ENCODE measurements at regions not wholly inside any gene's neighbourhood (a gene's known extent, or its start where the extent isn't known, plus 50 kb on each side); places are given as distances from the start of the nearest gene placed in this dataset.

DNA sequence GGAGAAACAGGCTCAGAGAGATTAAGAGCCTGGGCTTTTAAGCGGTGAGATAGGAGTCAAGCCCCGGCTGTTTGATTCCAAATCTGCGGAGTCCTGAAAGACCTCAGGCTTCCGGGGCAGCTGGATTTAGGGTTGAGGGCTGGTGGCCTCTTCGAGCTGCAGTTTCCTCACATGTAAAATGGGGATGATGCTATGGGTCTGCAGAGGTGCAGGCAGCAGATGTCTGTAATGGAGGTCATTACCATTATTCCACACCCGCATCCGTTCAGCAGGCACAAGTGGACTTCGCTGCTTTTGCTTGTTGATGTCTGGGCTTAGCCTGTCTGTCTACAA, 175.6 kb upstream of the HS6ST1 start:
- no peak for DNase-seq (ENCODE audit: low spot score)

DNA sequence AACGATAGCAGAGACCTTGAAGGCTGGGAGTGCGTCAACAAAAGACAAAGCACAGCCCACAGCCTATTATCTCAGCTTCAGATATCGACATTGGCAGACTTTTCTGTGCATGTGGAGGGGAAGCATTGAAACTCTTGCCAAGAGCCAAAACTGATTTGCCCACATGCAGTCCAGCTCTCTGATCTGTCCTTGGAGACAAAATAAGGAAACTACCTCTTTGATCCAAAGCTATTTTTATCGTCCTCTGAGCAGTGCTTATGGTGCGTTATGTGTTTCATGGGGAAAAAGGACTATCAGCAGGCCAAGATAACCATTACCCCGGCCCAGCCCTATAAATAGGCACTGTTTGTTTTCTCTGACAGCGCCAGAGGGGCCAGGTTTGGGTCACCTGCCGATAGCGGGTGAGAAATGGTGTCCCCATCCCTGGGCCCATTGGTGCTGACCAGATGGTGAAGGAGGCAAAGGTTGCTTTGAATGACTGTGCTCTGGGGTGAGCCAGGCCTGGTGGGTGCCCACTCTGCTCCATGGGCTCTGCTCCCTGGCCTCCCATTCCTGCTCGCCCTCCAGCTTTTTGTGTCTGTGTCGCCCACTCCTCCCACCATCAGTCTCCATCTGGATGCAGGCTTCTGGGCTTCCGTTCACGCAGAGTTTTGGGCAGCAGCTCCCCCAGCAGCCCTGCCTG, 176.1 kb upstream of the HS6ST1 start:
- DNase-seq (ENCODE audit: low spot score): no peak

- no peak for DNase-seq (ENCODE audit: low spot score)
These were observed 177.4 kb upstream of the HS6ST1 start for GRCh38 chr2:128495996-128496547.

GRCh38 chr2:128496700-128497099, 178.0 kb upstream of the HS6ST1 start:
- no peak for DNase-seq (ENCODE audit: low spot score)

DNA sequence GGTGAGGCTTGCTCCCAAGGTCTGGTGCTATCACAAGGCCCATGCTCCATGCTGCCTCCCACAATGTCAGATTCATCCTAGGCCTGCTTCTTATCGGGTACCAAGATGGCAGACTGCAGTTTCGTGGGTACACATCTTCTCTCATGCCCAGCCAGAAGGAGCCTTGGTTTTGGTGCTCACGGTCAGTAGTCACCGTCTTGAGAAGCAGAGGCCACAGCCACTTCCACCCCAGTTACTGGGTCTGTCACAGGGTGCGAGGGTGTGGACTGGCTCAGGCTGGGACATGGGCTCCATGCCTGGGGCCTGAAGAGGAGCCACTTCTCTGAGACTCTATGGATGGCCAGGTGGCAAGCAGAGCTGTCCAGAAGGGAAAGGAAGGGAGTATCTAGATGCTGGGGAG, 178.8 kb upstream of the HS6ST1 start:
- no peak for DNase-seq (ENCODE audit: low spot score)

- no peak for DNase-seq (ENCODE audit: low spot score)
These were observed 179.4 kb upstream of the HS6ST1 start for GRCh38 chr2:128498086-128498485.

- no peak for DNase-seq (ENCODE audit: low spot score)
These were observed 179.9 kb upstream of the HS6ST1 start for GRCh38 chr2:128498589-128498988.

GRCh38 chr2:128499367-128500137, 180.9 kb upstream of the HS6ST1 start:
- DNase-seq (ENCODE audit: low spot score): no peak

- no peak for DNase-seq (ENCODE audit: low spot score)
These were observed 181.6 kb upstream of the HS6ST1 start for GRCh38 chr2:128500138-128500800.

GRCh38 chr2:128501006-128501690, 182.5 kb upstream of the HS6ST1 start:
- no peak for DNase-seq (ENCODE audit: low spot score)

GRCh38 chr2:128501700-128502099, 183.0 kb upstream of the HS6ST1 start:
- DNase-seq (ENCODE audit: low spot score): no peak

DNA sequence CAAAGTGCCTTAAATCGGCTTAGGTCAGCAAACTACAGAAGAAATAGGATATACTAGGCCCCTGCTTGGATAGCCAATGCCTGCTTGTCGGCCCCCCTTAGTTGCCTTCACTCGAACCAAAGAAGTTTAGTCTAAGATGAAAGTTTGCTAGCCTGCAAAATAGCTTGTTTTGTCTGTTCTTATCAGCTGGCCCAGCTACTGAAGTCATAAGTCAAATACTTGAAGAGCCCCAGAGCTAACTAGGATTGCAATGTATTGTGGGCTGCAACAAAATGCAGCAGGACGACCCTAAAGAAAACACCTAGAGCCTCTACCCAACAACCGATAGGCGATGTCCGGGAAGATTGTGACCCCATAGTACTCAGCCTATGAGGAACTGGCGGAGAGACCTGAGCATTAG, 183.5 kb upstream of the HS6ST1 start:
- no peak for DNase-seq (ENCODE audit: low spot score)

DNA sequence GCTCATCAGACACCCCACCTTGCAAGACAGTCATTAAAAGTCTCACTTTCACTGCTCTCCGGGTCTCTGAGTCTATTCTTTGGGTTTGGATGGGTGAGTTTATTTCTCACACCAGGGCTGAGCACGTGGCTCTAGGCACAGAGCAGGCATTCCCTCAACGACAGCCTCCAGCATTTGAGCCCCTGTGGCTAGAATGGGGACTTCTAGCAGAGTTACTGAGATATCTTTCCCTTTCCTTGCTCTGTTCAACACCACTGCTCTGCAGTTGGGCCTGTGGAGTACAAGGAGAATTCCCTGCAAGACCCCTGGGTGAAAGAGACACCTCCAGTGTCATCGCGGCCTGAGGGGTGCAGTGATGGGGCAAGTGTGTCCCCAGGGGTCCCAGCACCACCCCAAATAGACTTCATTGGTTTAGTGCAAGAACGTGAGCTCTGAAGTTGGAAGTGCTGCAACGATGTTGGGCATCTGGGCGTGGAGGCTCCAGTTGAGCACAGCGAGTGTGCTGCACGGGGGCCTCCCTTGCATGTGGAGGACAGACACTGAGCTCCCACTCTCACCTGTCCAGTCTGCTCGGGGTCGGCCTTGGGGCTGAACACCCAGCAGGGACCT, 184.1 kb upstream of the HS6ST1 start:
- no peak for DNase-seq (ENCODE audit: low spot score)

DNA sequence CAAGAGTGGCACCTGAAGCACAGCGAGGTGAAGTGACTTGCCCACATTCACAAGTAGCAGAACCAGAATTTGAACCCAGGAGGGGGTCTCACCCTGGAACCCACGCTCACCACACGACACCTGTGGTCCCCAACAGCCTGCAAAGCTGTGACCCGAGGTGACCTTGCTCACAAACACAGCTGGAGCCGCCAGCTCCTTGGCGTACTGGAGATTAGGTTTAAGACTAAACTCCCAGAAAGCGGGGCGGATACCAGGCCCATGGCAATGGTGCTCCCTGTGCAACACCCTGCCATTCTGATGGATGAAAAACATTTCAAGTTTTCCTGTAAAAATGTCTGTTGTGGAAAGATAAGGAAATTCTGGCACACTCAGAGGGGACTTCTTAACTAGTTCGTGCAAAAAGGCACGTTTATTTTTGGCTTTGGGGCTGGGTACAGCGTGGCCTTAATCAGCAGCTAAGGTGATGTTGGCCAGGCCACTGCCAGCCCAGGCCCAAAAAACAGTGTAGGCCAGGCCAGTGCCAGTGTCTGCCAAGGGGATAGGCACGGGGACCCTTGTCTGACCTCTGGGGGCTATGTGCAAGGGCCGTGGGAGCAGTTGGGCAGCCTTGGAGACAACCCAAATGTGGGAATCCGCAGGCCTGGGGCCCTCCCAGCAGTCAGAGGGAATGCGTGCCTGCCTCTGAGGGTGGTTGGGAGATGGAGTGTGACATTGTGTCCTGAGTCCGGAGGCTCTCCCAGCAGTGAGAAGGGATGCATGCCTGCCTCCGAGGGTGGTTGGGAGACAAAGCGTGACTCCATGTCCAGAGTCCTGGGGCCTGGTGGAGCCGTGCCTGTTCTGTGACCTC, 185.0 kb upstream of the HS6ST1 start:
- no peak for DNase-seq (ENCODE audit: low spot score)

DNA sequence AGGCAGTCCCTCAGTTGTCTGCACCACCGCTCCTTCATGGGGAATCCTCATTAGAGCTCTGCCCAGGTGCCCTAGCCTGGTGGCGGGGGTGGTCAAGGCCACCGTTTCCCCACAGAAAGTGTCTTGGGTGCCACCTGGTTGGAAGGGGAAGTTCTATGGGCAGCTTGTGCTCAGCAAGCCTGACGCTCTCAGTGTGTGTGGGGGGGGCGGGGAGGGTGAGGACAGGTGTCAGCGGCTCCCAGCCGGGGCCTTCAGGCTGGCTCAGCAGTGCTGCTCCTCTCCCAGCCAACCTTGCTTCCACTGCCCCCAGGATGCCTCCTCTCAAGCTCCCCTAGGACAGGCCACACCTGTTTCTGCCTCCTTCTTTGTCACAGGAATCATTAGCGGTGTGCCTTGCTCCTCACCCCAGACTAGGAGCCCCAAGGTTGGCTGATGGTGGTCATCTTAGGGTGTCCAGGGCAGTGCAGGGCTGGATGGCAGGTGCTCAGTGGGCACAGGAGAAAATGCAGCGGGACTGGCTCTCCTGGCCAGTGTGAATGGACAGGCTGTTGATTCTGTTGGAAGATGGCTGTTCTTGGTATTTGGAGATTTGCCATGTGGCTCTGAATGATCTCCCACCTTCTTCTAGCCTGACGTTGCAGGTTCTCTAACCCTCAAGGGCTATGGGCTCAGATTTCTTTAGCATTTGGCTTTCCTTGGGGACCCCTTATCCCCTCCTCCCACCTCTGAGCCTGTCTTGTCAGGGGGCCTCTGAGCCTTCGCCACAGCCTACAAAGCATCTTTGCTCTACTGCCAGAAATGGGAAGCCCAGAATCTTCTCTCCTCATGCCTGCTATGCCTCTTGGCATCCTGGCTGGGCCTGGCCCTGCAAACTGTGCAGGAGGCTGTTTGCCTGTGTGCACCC, 185.8 kb upstream of the HS6ST1 start:
- DNase-seq (ENCODE audit: low spot score): no peak

- no peak for DNase-seq (ENCODE audit: low spot score)
These were observed 186.5 kb upstream of the HS6ST1 start for GRCh38 chr2:128505150-128505490.

DNA sequence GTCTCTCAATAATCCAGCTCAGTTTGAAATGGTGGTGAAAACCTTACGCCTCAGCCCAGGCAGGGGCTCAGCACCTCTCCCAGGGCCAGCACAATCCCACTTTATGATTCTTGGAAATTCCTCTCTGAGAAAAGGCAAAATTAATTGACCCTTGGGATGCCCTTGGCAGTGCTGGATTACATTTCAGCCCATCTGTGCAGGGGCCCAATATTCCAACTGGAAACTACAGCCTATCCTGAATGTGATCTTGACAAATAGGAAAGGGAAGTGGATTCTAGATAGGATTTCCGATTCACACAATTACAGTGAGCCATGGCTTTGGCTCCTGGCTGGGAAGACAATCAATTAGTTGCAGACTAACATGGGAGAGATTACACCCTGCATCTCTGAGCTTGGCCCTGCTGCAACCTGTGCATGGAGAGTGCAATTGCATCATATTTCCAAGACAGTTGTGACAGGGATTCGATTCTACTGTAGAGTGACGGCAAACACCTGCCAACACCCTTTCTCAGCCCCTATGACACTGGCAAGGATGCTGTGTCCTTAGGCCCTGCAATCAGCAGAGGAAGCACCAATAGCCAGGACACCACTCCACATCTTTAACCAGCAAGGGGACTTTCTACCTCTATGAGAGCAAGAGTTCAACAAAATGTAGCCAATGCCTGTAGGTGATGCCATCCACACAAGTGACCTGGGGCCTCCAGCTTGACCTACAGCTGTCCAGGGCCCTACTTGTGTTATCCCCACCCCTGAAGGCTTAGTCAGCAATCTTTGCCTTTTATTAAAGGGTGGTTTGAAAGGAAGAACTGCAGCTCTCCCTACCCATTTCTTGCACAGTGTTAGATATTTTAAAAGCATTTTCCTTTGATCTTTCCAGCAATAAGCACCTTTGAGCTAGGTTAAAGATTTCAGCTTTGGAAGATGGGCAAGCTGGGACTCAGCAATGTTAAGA, 187.2 kb upstream of the HS6ST1 start:
- DNase-seq (ENCODE audit: low spot score): peak; percentile 14

DNA sequence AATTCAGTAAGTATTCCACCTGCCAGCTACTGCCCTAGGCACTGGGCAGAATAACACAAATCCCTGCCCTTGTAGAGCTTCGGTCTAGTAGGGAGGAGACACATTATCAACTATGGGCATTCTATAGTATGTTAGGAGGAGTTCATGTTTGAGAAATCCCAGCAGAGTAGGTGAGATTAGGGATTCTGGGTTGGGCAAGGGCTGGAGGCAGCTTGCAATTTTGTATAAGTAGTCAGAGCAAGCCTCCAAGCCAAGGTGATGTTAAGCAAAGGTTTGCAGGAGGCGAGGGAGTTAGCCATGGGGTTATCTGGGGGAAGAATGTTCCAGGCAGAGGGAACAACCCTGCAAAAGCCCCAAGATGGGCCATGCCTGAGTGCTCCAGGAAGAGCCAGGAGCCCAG, 187.9 kb upstream of the HS6ST1 start:
- DNase-seq (ENCODE audit: low spot score): no peak
